ENCODE measurements at regions not wholly inside any gene's neighbourhood (a gene's known extent, or its start where the extent isn't known, plus 50 kb on each side); places are given as distances from the start of the nearest gene placed in this dataset.

DNA sequence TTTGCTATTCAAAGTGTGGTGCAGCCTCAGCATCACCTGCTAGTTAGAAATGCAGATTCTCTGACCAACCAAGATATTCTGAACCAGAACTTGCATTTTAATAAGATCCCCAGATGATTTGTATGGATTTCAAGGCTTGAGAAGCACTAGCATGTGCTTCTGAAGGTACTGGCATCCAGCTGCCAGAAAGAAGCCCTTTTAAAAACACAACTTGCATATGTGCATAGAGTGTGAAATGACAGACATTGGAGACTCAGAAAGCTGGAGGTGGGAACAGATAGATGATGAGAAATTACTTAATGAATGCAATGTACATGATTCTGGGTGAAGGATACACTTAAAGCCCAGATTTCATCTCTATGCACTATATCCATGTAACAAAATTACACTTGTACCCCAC lies 409.3 kb upstream of the SPTLC3 start:
- TF ChIP-seq, protein P1, sequence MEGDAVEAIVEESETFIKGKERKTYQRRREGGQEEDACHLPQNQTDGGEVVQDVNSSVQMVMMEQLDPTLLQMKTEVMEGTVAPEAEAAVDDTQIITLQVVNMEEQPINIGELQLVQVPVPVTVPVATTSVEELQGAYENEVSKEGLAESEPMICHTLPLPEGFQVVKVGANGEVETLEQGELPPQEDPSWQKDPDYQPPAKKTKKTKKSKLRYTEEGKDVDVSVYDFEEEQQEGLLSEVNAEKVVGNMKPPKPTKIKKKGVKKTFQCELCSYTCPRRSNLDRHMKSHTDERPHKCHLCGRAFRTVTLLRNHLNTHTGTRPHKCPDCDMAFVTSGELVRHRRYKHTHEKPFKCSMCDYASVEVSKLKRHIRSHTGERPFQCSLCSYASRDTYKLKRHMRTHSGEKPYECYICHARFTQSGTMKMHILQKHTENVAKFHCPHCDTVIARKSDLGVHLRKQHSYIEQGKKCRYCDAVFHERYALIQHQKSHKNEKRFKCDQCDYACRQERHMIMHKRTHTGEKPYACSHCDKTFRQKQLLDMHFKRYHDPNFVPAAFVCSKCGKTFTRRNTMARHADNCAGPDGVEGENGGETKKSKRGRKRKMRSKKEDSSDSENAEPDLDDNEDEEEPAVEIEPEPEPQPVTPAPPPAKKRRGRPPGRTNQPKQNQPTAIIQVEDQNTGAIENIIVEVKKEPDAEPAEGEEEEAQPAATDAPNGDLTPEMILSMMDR (IDR thresholded peaks at IDR 0.05; ENCODE audit: insufficient read depth, low read depth, low read length): no peak
- no peak for TF ChIP-seq EZH2 (IDR thresholded peaks at IDR 0.05; ENCODE audit: insufficient read depth, low read length)
